NT2/D1 (cell line): ENCODE measurements at regions not wholly inside any gene's neighbourhood (a gene's known extent, or its start where the extent isn't known, plus 50 kb on each side); places are given as distances from the start of the nearest gene placed in this dataset.

ENCODE experiments used
- SUZ12 ChIP-seq: IDR thresholded peaks from 2 replicates; pipeline ENCODE4 v1.6.1; 2011; ENCODE audit not compliant: insufficient read length, insufficient read depth; ENCODE audit errors: extremely low read depth
- YY1 ChIP-seq: IDR thresholded peaks from 2 replicates; pipeline ENCODE4 v1.6.1; 2011; ENCODE audit not compliant: insufficient read length, insufficient read depth

DNA sequence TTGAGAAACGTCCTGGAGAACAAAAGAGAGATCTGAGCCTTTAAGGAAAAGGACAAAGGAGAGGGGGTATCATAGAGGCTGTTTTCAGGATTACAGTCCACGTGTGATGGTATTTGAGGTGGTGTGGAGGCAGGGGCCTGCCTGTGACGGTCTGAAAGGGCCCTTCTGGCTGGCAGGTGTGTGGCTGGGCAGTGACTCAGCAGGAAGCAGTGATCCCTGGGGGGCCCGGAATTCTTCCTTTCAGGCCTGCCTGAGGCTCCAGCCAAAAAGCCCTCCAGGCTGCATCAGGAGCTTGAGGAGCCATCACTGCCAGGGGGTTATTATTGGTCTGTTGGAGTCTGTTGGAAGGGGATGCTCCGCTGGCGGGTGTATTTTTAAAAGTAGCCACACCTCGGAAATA lies 97.2 kb upstream of the TMEM18 start:
- TF ChIP-seq YY1 = no peak
- TF ChIP-seq SUZ12 = no peak
